DOHH2 (cell line): ENCODE measurements at regions not wholly inside any gene's neighbourhood (a gene's known extent, or its start where the extent isn't known, plus 50 kb on each side); places are given as distances from the start of the nearest gene placed in this dataset.

Experiments
- EZH2phosphoT487 ChIP-seq: fragments of 200-600 bp; sonication (generic); IDR thresholded peaks from 2 replicates; pipeline ENCODE4 v1.6.1; 2017; ENCODE audit warnings: borderline replicate concordance, mild to moderate bottlenecking, antibody characterized with exemption, low read length, moderate library complexity, mixed read lengths
- TF ChIP-seq, protein P1 (sequence below): fragments of 200-600 bp; sonication (generic); IDR thresholded peaks from one replicate; pipeline ENCODE4 v1.5.1; 2014; ENCODE audit warnings: antibody characterized with exemption, mild to moderate bottlenecking, low read depth, low read length; ENCODE audit not compliant: poor library complexity, severe bottlenecking

DNA sequence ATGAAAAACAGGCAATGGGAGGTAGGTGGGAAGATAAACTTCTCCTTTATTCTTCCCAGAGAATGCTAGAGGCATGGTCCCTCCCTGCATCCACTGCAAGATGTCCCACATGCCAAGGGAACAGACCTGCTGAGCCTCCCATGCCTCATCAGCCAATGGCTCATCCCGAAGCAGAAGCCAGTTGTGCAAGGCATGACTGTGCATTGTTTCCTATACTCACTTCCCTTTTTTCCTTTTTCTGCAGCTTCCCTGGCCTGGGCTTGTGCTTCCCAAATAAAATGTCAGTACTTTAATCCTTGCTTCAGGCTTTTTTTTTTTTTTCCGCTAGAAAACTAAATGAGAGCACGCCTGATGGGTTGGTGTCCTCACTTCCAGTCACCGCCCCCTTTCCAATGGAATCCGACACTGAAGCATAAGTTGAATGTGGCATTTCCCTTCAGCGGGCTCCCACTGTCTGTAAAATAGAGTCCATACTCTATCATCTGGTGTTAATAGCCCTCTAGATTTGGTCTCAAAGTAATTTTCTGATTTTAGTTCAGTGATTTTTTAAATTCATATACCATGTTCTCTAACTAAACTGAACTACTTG, 239.0 kb upstream of the JADE1 start:
- TF ChIP-seq, protein P1, sequence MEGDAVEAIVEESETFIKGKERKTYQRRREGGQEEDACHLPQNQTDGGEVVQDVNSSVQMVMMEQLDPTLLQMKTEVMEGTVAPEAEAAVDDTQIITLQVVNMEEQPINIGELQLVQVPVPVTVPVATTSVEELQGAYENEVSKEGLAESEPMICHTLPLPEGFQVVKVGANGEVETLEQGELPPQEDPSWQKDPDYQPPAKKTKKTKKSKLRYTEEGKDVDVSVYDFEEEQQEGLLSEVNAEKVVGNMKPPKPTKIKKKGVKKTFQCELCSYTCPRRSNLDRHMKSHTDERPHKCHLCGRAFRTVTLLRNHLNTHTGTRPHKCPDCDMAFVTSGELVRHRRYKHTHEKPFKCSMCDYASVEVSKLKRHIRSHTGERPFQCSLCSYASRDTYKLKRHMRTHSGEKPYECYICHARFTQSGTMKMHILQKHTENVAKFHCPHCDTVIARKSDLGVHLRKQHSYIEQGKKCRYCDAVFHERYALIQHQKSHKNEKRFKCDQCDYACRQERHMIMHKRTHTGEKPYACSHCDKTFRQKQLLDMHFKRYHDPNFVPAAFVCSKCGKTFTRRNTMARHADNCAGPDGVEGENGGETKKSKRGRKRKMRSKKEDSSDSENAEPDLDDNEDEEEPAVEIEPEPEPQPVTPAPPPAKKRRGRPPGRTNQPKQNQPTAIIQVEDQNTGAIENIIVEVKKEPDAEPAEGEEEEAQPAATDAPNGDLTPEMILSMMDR, result no peak
- no peak for TF ChIP-seq EZH2phosphoT487
